ENCODE measurements at regions not wholly inside any gene's neighbourhood (a gene's known extent, or its start where the extent isn't known, plus 50 kb on each side); places are given as distances from the start of the nearest gene placed in this dataset.

- no peak for DNase-seq
- 77 to 83% (median 80%) methylated on average over 6 of the region's 6 CpGs for WGBS, 3 donors
- Histone ChIP-seq H3K27ac (no peak overlapping the region), H3K36me3 (no peaks in the 10 kb centered on the region), H3K27me3 (no peaks in the 10 kb centered on the region), H3K4me1 (ENCODE audit: insufficient read depth) (no peaks in the 10 kb centered on the region), H3K4me3 (no peak overlapping the region), H3K9me3 (no peaks in the 10 kb centered on the region)
- TF ChIP-seq EP300 (IDR thresholded peaks at IDR 0.05) (no peak), CTCF (IDR thresholded peaks at IDR 0.05) (no peak), POLR2A (IDR thresholded peaks at IDR 0.05) (no peak)
- intact Hi-C loops (cut with DNase I), result no loop called here
Measured at GRCh38 chr2:18124116-18124835, 245.8 kb downstream of the KCNS3 start.

DNA sequence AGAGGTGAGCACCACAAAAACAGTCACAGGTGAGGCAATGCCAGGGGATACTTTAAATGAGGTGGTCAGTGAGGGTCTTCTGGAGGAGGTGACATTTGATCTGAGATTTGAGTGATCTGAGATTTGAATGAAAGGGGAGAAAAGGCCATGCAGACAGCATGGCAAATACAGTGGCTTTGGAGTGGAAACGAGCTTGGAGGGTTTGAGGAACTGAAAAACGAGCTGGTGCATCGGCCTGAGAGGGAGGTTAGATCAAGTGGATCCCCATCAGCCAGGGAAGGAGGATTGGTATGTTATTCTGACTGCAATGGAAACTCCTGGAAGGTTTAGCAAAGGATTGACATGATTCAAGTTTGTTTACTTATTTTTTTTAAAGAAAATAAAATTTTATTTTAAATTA, 245.1 kb downstream of the KCNS3 start:
- 76 to 94% (median 87%) methylated on average over 3 of the region's 3 CpGs for WGBS, 3 donors

DNA sequence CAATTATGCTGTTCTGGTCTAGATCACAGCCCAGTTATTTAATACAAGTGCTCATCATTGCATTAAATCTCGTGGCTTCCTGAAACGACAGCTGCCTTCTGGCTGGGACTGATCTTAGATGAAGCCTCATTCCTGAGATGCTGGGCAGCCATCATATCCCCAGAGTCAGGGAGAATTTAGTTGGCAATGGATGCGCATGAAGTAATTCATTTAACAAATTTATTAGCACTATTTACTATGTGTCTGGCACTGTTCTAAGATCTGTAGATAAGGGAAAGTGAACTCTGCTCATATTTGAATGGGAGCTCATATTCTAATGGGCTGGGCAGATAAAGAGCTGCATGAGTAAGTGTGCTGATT, 244.7 kb downstream of the KCNS3 start:
- Histone ChIP-seq H3K4me3 (no peak overlapping the region), H3K4me1 (ENCODE audit: insufficient read depth) (no peaks in the 10 kb centered on the region), H3K9me3 (no peaks in the 10 kb centered on the region), H3K27me3 (no peaks in the 10 kb centered on the region), H3K36me3 (no peaks in the 10 kb centered on the region), H3K27ac (no peak overlapping the region)
- DNase-seq, result no peak
- intact Hi-C loops (cut with DNase I), result no loop called here
- WGBS, 3 donors, result 63 to 73% (median 68%) methylated on average over 3 of the region's 3 CpGs
- TF ChIP-seq EP300 (IDR thresholded peaks at IDR 0.05) (no peak), POLR2A (IDR thresholded peaks at IDR 0.05) (no peak), CTCF (IDR thresholded peaks at IDR 0.05) (no peak)

More for the DNA sequence above, 245.1 kb downstream of the KCNS3 start:
- H3K27me3 ChIP-seq, result no peaks in the 10 kb centered on the region
- intact Hi-C loops (cut with DNase I), result no loop called here
- TF ChIP-seq EP300 (IDR thresholded peaks at IDR 0.05) (no peak), POLR2A (IDR thresholded peaks at IDR 0.05) (no peak), CTCF (IDR thresholded peaks at IDR 0.05) (no peak)
- H3K9me3 ChIP-seq, result no peaks in the 10 kb centered on the region
- H3K36me3 ChIP-seq, result no peaks in the 10 kb centered on the region
- no peaks in the 10 kb centered on the region for H3K4me1 ChIP-seq (ENCODE audit: insufficient read depth)
- no peak overlapping the region for H3K27ac ChIP-seq
- no peak for DNase-seq
- H3K4me3 ChIP-seq, result no peak overlapping the region

GRCh38 chr2:18122544-18123210, 244.2 kb downstream of the KCNS3 start:
- TF ChIP-seq EP300 (IDR thresholded peaks at IDR 0.05) (no peak), CTCF (IDR thresholded peaks at IDR 0.05) (no peak), POLR2A (IDR thresholded peaks at IDR 0.05) (no peak)
- H3K9me3 ChIP-seq, result no peaks in the 10 kb centered on the region
- DNase-seq, result no peak
- no peak overlapping the region for H3K4me3 ChIP-seq
- no peaks in the 10 kb centered on the region for H3K4me1 ChIP-seq (ENCODE audit: insufficient read depth)
- WGBS, 3 donors, result 9 to 31% (median 11%) methylated on average over 3 of the region's 3 CpGs
- H3K27ac ChIP-seq, result no peak overlapping the region
- no peaks in the 10 kb centered on the region for H3K27me3 ChIP-seq
- no peaks in the 10 kb centered on the region for H3K36me3 ChIP-seq
- intact Hi-C loops (cut with DNase I), result no loop called here

Data from ovary (tissue), 7 donors.